NCI-H69 (cell line): ENCODE measurements at regions not wholly inside any gene's neighbourhood (a gene's known extent, or its start where the extent isn't known, plus 50 kb on each side); places are given as distances from the start of the nearest gene placed in this dataset.

Experiments used
- DNase-seq: peaks from one replicate; lab custom pipeline; 2025; lab: John Stamatoyannopoulos, UW

- DNase-seq: no peak
Observed at GRCh38 chr4:100970414-100970813, 376.9 kb downstream of the PPP3CA start.

GRCh38 chr4:100969925-100970324, 377.4 kb downstream of the PPP3CA start:
- DNase-seq: no peak

GRCh38 chr4:100968046-100968445, 379.3 kb downstream of the PPP3CA start:
- DNase-seq: no peak

DNA sequence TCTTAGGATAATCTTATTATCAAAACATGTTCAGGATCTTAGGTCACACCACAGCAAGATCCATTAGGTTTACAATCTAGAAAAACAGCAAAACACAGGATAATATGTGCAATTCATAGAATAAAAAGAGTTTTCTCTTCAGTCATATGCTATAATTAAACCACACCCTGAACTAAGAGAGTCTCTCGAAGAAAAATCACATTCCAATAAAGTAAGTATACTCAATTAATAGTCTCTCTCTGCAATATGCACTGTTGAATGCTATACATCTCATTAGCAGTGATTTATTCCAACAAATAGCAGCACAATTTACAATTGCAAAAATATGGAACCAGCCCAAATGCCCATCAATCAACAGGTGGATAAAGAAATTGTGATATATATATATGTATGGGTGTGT, 383.7 kb downstream of the PPP3CA start:
- no peak for DNase-seq

DNA sequence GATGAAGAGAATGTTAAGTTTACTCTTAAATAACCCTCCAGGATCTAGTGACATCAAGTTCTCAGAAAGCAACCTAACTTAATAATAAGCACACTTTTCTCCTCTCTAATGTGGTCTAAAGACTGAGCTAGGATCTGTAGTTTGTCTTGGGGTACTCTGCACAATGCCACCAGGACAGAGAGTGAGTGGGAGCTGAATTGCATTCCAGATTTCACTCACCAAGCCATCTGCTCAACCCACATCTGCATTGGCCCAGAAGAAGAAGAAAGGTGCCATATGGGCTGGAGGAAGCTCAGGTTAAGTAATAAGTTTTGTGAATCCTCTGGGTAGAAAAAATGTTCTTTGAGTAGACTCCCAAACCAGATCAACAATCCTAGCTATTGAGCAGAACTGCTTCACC, 384.6 kb downstream of the PPP3CA start:
- DNase-seq: no peak

GRCh38 chr4:100960232-100960631, 387.1 kb downstream of the PPP3CA start:
- DNase-seq: no peak

GRCh38 chr4:100954046-100954445, 393.3 kb downstream of the PPP3CA start:
- DNase-seq: no peak

GRCh38 chr4:100953616-100954015, 393.7 kb downstream of the PPP3CA start:
- DNase-seq: no peak

- DNase-seq: no peak
Observed at GRCh38 chr4:100952590-100952989, 394.7 kb downstream of the PPP3CA start.

DNA sequence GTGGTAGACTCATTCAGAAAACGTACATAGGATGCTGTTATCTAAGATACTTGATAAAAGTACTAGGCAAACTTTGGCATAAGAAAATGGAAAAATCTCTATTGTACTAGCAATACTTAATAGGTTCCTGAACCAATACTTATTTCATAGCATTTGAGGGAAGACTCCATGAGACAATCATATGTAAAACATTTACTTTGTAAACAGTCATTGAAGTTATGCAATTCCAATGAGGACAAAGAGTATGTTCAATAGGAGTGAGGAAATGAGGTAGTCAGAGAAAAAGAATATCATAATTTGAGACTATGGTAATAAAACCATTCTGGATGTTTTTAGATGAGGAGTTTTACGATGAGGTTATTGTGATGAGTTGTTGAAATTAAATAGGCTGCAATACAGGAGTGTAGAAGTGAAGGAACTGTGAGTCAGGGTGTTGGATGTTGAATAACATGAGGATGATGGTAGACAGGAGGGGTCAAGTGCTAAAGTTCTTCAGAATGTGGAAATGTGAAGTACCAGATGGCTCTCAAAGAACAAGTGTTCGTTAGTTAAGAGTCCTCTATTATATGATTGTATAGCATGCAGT, 397.9 kb downstream of the PPP3CA start:
- DNase-seq: no peak

- no peak for DNase-seq
Observed at GRCh38 chr4:100948911-100949310, 398.4 kb downstream of the PPP3CA start.

DNA sequence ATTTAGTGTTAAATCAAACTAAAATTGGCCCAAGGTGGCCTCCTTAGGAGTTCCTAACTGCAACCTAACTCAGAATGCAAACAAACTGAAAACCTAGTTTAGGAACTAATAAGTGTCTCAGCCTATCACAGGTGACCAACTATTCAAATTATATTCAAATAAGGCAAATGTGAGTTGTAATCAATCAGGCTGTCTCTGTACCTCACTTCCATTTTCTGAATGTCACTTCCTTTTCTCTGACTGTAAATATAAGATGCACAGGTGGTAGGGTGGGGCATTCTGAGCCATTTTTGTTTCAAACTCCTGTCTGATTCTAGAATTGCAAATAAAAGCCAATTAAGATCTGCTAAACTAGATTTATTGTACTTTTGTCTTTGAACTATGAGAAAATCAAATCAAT, 401.5 kb downstream of the PPP3CA start:
- peak; percentile 57 for DNase-seq

GRCh38 chr4:100938698-100939097, 408.6 kb downstream of the PPP3CA start:
- peak; percentile 40 for DNase-seq

DNA sequence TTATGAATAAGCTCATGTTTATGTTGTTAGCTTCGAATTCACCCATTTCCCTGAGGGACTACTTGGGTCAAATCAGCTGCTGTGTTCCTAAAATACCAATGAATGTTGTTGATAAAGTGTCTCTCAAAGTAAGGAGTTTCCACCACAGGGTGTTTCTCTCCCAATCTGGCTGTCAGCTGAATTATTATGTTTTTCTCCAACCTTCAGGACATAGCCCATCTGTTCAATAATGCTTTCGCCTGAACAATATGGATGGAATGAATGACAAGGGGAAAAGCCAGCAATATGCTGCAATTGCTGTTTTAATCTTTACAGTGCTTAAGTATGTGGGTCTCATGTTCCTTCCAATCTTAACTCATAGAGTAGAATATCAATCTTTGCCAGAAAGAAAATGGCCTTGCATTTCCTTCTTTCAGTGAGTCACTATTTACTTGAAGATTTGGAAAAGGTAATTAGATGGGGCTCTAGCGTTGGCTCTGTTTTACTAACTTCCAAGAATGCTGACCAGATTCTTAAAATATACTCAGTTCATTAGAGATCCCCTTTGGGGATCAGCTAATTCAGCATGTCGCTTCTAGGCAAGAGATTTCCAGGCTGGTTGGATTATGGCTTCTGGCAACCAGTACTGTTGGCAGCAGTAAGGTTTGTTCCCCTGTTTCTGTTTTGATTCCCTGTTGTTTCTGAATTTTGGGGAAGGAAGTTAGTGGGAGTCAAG, 410.5 kb downstream of the PPP3CA start:
- DNase-seq: peak; percentile 43

- DNase-seq: peak; percentile 16
Observed at GRCh38 chr4:100935090-100935489, 412.2 kb downstream of the PPP3CA start.

- DNase-seq: no peak
Observed at GRCh38 chr4:100933628-100934027, 413.7 kb downstream of the PPP3CA start.

GRCh38 chr4:100929758-100930157, 411.9 kb upstream of the EMCN start:
- peak; percentile 40 for DNase-seq

- DNase-seq: no peak
Observed at GRCh38 chr4:100929135-100929534, 411.3 kb upstream of the EMCN start.

GRCh38 chr4:100926039-100926717, 408.4 kb upstream of the EMCN start:
- DNase-seq: no peak

- peak; percentile 32 for DNase-seq
Observed at GRCh38 chr4:100913685-100914084, 395.9 kb upstream of the EMCN start.

- DNase-seq: no peak
Observed at GRCh38 chr4:100908540-100908939, 390.7 kb upstream of the EMCN start.

DNA sequence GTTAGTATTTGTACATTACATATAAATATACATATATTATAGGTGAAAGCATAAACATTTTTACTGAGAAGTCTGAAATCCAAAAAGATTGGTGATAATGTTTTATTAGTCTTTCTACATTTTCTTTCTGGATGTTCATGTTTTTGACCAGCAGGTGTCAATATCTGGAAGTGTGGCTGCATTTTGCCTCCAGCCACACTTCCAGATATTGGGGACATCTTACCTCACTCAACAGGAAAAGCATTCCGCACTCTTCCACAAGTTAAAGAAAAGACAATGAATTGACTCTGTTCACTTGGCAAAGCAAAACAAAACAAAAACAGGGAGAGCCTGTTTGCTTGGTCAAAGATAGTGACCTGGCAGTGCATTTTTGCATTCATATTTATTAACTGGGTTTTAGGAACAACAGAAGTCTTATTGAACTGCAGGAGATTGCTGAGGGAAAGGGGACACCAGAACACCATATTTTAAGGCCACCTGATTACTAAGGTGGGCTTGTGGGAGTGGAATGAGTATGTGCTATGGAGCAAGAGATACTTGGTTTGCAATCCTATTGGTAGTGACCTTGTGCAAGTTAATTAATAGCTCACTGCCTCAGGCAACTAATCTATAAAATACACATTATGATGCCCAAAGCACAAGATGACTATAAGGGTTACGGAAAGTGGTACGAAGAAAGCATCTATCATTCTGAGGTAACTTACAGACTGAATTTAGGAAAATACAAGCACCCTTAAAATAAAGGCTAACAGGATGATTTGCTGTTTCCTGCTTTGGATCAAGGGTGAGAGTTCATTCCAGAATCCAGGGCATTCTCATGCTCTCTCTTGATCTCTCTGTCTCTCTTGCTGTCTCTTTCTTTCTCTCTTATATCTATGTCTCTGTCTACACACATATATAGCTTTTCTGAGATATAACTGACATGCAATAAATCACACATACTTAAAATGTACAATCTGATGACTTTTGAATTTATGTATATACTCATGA, 389.9 kb upstream of the EMCN start:
- DNase-seq: peak; percentile 22
